ENCODE measurements at regions not wholly inside any gene's neighbourhood (a gene's known extent, or its start where the extent isn't known, plus 50 kb on each side); places are given as distances from the start of the nearest gene placed in this dataset.

GRCh38 chr16:9610727-9611126 is 519.3 kb downstream of the HAPSTR1 start:
- TF ChIP-seq, protein P1, sequence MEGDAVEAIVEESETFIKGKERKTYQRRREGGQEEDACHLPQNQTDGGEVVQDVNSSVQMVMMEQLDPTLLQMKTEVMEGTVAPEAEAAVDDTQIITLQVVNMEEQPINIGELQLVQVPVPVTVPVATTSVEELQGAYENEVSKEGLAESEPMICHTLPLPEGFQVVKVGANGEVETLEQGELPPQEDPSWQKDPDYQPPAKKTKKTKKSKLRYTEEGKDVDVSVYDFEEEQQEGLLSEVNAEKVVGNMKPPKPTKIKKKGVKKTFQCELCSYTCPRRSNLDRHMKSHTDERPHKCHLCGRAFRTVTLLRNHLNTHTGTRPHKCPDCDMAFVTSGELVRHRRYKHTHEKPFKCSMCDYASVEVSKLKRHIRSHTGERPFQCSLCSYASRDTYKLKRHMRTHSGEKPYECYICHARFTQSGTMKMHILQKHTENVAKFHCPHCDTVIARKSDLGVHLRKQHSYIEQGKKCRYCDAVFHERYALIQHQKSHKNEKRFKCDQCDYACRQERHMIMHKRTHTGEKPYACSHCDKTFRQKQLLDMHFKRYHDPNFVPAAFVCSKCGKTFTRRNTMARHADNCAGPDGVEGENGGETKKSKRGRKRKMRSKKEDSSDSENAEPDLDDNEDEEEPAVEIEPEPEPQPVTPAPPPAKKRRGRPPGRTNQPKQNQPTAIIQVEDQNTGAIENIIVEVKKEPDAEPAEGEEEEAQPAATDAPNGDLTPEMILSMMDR (IDR thresholded peaks at IDR 0.05) = no peak
- TF ChIP-seq POLR2A (IDR thresholded peaks at IDR 0.05) = no peak

Measured in body of pancreas (tissue), 4 donors.